HG03045 (cell line): ENCODE measurements at regions not wholly inside any gene's neighbourhood (a gene's known extent, or its start where the extent isn't known, plus 50 kb on each side); places are given as distances from the start of the nearest gene placed in this dataset.

Experiments
- ATAC-seq: cut with Tn5 transposase; IDR thresholded peaks from one replicate; pipeline ENCODE4 v1.9.1; 2021; ENCODE audit warnings: mild to moderate bottlenecking, moderate library complexity; ENCODE audit not compliant: unreplicated experiment

DNA sequence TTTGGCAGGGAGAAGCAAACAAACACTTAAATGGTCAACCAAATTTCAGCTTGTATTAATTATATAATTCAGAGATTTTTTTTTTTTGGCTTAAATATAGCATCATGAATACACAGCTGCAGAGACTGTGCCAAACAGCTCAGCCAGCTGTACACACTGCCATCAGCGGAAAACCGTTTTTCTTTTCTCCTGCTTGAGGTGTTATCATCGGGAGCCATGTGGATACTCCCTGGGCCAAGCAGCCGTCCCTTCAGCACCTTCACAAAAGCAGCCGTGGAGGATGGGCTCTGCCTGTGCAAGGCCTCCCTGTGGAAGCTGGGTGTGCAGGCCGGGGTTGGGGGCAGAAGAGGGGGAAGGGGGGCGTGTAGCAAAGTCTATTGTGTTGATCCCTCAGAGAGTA, 85.0 kb downstream of the NUF2 start:
- ATAC-seq, result no peak

GRCh38 chr1:163408262-163408661, 86.5 kb downstream of the NUF2 start:
- ATAC-seq, result no peak

- no peak for ATAC-seq
Measured at GRCh38 chr1:163410073-163410999, 88.6 kb downstream of the NUF2 start.

DNA sequence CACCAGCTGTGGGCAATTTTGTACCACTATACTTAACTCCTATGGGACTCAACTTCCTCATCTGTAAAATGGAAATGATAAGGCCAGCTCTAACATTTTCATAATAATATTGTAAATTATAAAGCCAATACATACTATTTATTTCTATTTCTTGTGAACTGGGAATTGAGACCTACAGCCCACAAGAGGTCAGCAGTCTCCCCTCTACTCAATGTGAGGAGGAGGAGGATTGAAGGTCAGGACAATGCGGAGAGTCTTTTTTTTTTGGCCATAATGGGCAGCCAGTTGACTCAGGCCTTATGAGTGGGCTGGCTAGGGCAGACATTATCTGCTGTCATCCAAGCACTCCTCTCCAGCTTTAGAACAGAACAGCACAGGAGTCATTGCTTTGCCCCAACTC, 90.5 kb downstream of the NUF2 start:
- ATAC-seq, result no peak

DNA sequence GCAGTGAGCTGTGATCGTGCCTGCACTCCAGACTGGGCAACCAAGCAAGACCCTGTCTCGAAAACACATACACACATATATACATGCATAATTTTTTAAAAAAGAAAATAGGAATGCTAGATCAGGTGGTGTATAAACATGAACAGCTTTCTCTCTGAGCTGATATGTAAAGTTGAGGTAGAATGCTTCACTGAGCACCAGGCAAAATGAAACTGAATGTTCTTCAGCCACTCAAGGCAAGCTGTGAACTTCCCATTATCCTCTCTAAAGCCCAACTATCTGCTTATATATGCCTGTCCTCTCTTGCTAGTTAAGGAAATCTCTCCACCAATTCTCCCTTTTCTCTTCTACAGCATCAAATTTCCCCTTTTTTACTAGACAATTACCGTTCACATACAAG, 93.0 kb downstream of the NUF2 start:
- peak; percentile 81 for ATAC-seq

GRCh38 chr1:163421701-163422100, 99.9 kb downstream of the NUF2 start:
- ATAC-seq, result no peak

GRCh38 chr1:163422738-163423404, 101.1 kb downstream of the NUF2 start:
- no peak for ATAC-seq

DNA sequence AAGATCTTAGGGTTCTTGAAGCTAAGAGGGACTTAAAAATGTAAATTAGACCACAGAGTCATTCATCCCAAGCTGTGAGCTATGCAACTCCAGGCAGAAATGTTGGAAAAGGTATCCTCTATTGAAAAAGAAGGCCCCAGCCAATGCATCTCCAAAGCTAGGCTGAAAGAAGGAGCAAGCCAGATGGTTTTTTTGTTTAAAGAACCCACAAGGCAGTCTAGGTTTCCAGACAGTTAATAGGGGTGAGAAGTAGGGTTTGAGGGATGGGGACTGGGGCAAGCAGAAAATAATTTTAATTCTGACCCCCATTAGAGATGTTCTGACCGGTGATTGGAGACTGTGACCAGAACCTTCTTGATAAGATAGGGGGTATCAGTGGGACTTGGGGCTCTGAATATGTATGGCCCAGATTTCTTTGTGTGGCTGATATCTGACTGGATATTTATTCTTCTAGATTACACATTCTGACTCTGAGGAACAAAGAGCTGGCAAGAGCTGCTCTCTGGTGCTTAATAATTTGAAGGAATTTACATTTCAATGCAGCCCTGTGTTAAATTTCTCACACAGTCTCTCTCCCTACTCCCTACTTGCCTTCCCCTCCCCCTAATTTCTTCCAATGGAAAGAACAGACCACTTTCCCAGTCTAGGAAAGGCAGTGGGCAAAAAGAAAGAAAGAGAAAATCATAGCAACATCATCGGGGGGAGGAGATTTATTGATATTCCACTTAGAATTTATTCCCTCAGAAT, 104.9 kb downstream of the NUF2 start:
- no peak for ATAC-seq

DNA sequence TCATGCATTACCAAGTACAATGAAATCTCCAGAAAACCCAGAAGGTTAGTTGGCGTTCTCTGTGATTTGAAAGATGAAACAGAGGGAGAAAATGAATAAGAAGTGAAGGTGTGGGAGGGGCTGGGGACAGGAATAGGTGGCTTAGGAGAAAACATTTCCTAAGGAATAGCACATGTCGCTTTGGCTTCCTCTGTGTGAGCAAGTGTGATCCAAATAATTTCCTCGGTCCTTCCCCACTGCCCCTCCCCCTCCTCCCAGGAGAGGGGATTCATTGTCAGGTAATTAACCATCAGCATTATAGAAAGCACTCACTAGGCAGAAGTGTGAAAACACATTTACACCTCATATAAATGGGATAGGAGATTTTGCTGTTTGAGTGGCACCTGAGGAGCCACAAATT, 105.5 kb downstream of the NUF2 start:
- ATAC-seq, result no peak

GRCh38 chr1:163436140-163436812, 114.5 kb downstream of the NUF2 start:
- no peak for ATAC-seq

DNA sequence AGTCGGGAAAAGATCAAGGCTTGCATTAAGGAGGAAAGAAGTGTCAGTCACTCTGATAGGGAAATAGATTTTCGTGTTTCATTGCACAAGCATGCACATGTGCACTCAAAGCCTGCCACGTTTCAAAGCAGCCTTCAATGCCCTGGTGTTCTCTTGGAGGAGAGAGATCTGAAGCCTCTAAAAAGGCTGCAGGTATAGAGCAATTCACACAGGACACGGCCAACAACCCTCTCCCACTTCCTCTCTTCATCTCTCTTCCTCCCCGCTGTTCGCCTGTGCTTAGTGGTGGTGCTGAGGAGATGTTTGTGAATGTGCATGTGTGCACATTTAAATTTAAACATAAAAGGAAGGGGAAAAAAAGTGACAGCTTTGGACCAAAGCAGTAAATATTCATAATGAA, 117.7 kb downstream of the NUF2 start:
- ATAC-seq, result no peak

GRCh38 chr1:163440090-163440489, 118.3 kb downstream of the NUF2 start:
- no peak for ATAC-seq

DNA sequence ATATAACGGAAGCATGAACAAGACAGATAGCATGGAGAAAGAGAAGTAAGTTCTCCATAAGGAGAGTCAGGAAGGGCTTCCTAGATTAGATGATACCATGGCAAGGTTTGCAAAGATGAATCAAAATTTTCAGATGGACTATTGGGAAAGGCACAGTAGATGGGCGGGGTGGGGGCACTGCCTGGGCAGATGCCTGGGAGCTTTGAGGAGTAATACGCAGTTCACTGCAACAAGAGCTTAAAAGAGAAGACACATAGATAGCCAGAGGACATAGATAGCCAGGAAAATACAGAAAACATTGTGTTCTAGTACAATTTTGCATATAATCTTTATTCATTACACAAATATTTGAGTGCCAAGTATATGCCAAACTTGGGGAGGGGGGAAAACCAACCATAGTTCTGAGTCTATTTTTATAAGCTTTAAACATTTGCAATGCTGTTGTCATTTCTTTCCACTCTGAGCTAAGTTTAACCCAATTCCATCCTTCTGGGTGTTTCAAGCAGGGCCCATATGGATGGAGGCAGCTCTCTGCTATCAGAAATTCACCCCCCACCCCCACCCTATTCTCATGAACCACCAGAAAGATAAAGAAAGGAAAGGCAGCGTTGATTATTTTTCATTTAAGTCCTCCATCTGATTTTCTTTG, 120.6 kb downstream of the NUF2 start:
- ATAC-seq, result no peak

- no peak for ATAC-seq
Measured at GRCh38 chr1:163442895-163443294, 121.1 kb downstream of the NUF2 start.

GRCh38 chr1:163443863-163444262, 122.1 kb downstream of the NUF2 start:
- no peak for ATAC-seq

- no peak for ATAC-seq
Measured at GRCh38 chr1:163444665-163445064, 122.9 kb downstream of the NUF2 start.

DNA sequence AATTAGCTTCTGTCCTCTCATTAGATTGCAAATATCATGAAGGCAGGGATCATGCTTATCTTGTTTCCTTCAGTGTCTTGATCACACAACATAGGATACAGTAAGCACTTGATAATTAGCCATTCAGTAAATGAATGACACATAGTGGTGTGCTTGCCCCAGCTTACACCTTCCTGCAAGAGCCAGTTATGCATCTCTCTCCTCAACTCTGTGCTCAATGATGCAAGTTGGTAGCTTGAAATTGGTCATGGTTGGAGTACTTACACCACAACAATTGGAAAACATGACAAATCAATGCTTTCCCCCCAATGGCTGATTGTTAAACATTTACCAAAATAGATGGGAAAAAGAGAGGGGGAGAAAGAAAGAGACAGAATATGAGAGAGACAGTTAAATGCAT, 129.2 kb downstream of the NUF2 start:
- ATAC-seq, result no peak

DNA sequence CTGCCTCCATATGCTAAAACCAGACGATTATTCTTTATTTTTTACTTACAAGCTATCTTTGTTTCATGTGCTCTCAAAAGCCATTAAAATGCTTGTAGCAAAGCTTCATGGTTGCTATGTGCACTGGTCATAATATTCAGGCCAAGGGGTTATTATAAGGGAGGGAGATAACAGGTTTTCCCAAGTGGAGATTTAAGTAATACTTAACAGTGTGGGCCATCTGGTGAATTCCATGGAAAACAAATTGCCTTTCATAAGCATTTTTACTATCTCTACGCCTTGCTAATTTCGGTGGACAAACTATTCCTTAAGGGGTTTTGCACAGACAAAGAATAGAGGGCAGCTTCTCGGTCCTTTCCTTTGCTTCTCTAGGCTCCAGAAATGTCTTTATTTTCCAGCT, 137.8 kb downstream of the NUF2 start:
- no peak for ATAC-seq

- ATAC-seq, result no peak
Measured at GRCh38 chr1:163467289-163467688, 145.5 kb downstream of the NUF2 start.

DNA sequence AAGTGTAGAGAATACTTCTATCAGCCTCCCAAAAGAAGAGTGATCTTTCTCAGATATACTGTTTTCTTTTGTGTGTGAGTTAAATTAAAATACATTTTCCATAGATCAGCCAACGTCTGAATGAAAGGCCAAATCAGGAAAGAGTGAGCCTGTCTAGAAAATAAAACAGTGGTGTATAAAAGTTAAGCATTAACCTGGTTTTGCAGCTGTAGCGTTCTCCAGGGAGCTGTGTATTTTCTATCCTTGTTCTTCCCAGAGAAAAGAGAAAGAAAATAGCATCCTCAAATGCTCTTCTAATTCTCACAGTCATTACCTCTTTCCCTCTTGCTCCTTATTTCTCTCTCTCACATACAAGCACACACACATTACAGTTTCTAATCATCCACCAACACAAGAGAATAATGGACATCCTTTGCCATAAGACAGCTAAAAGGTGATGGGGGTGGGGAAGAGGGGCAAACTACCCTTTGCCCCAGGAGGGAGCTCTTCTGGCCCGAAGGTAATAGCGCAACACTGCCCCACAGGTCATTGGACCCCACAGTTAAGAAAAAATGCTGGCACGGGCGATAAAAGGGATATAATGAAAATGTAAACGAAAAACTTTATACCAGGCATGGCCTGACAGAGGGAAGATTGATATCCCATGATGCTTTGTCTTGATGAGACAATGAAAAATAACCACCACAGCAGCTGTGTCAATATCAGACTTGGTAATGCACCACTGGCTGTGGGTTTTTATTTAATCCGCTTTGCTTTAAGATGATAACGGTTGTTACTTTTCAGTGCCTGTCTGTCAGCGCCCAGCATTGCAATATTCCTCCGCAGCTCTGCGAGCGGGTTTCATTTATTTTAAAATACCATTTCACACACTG, 150.3 kb downstream of the NUF2 start:
- no peak for ATAC-seq
